OCI-LY7 (cell line): ENCODE measurements at regions not wholly inside any gene's neighbourhood (a gene's known extent, or its start where the extent isn't known, plus 50 kb on each side); places are given as distances from the start of the nearest gene placed in this dataset.

Experiments
- BruUV-seq: library from RNA; stranded (reverse); fragments of 400-500 nt; replicated peaks from 2 replicates; lab custom pipeline; 2021; lab: Mats Ljungman, UMichigan
- CTCF ChIA-PET: fragments of 300-600 bp; sonication (Branson Sonifier 250); formaldehyde crosslinking; loops from one replicate; lab custom pipeline; 2022; ENCODE audit warnings: antibody characterized with exemption; ENCODE audit not compliant: unreplicated experiment; lab: Charles Lee
- POLR2A ChIA-PET: fragments of 300-600 bp; sonication (Branson Sonifier 250); formaldehyde crosslinking; loops from one replicate; lab custom pipeline; 2022; ENCODE audit warnings: antibody characterized with exemption; lab: Charles Lee
- DNase-seq: peaks from one replicate; pipeline ENCODE4 v3.0.0-alpha.2; 2015; ENCODE audit warnings: low spot score
- H2AFZ ChIP-seq: fragments of 200-600 bp; sonication (generic), shearing (Covaris generic); 2 replicates; pipeline ENCODE4 v1.6.1; 2014; ENCODE audit warnings: mild to moderate bottlenecking, antibody characterized with exemption, low read length, moderate library complexity
- H3K27ac ChIP-seq: fragments of 200-600 bp; sonication (generic); 2 replicates; pipeline ENCODE4 v1.5.1; 2014; ENCODE audit warnings: mixed run types, low read depth, mild to moderate bottlenecking, moderate library complexity, low read length, inconsistent platforms; ENCODE audit not compliant: poor library complexity, severe bottlenecking
- H3K36me3 ChIP-seq: fragments of 200-600 bp; sonication (generic); 2 replicates; pipeline ENCODE4 v1.6.1; 2014; ENCODE audit warnings: mild to moderate bottlenecking, antibody characterized with exemption, low read length, moderate library complexity, mixed read lengths; ENCODE audit not compliant: insufficient read depth
- H3K4me1 ChIP-seq: fragments of 200-600 bp; sonication (generic); 2 replicates; pipeline ENCODE4 v1.5.1; 2014; ENCODE audit warnings: mild to moderate bottlenecking, low read length; ENCODE audit not compliant: insufficient read depth, poor library complexity, severe bottlenecking
- H3K4me2 ChIP-seq: fragments of 200-600 bp; sonication (generic); 2 replicates; pipeline ENCODE4 v1.6.1; 2014; ENCODE audit warnings: mild to moderate bottlenecking, low read length
- H3K4me3 ChIP-seq: fragments of 200-600 bp; sonication (generic); 2 replicates; pipeline ENCODE4 v1.5.1; 2014; ENCODE audit warnings: mild to moderate bottlenecking, low read depth, low read length; ENCODE audit not compliant: poor library complexity, severe bottlenecking
- H3K79me2 ChIP-seq: fragments of 200-600 bp; sonication (generic); 2 replicates; pipeline ENCODE4 v1.6.1; 2016; ENCODE audit warnings: low read depth, mild to moderate bottlenecking, low read length, moderate library complexity, mixed read lengths; ENCODE audit not compliant: insufficient read depth
- H3K9me2 ChIP-seq: fragments of 200-600 bp; sonication (generic); 2 replicates; pipeline ENCODE4 v1.6.1; 2016; ENCODE audit warnings: mild to moderate bottlenecking, low read length, mixed read lengths; ENCODE audit not compliant: insufficient read depth
- H3K9me3 ChIP-seq: fragments of 200-600 bp; sonication (generic); 2 replicates; pipeline ENCODE4 v1.6.1; 2014; ENCODE audit warnings: mild to moderate bottlenecking, mixed run types, low read length, mixed read lengths
- H4K20me1 ChIP-seq: fragments of 200-600 bp; sonication (generic); 2 replicates; pipeline ENCODE4 v1.6.1; 2014; ENCODE audit warnings: mild to moderate bottlenecking, antibody characterized with exemption, low read length, moderate library complexity, mixed read lengths; ENCODE audit not compliant: insufficient read depth
- CTCF ChIP-seq: fragments of 200-600 bp; sonication (generic); conservative IDR thresholded peaks from 2 replicates; pipeline ENCODE4 v1.5.1; 2014; ENCODE audit warnings: mild to moderate bottlenecking, antibody characterized with exemption, low read length, moderate library complexity, mixed read lengths
- EZH2phosphoT487 ChIP-seq: fragments of 200-600 bp; sonication (generic); IDR thresholded peaks from 2 replicates; pipeline ENCODE4 v1.6.1; 2018; ENCODE audit warnings: low read depth, borderline replicate concordance, mild to moderate bottlenecking, mixed run types, antibody characterized with exemption, low read length, moderate library complexity, mixed read lengths
- intact Hi-C: fragments of 100-400 bp; cut with micrococcal nuclease; formaldehyde crosslinking; loops from one replicate; pipeline ENCODE4 v1.10.0; 2022; ENCODE audit not compliant: unreplicated experiment

- Histone ChIP-seq H4K20me1 (no peaks in the 10 kb centered on the region), H3K4me2 (no peak overlapping the region), H3K9me2 (no peaks in the 10 kb centered on the region), H3K4me3 (no peak overlapping the region), H2AFZ (no peak overlapping the region), H3K4me1 (no peaks in the 10 kb centered on the region), H3K79me2 (no peaks in the 10 kb centered on the region), H3K9me3 (no peaks in the 10 kb centered on the region), H3K36me3 (no peaks in the 10 kb centered on the region), H3K27ac (no peak overlapping the region)
- intact Hi-C loops: no loop called here
- POLR2A ChIA-PET: interaction anchor here (0.7 kb wide), 1 partner anchor 26 kb away, joined by 3 read pairs; no protein-coding TSS in a partner anchor
- no peak for DNase-seq
- no TSS peak for BruUV-seq
- TF ChIP-seq CTCF (no peak), EZH2phosphoT487 (no peak)
- CTCF ChIA-PET: no interaction called here
Measured at GRCh38 chr12:90883456-90883855, 71.5 kb downstream of the CCER1 start.

DNA sequence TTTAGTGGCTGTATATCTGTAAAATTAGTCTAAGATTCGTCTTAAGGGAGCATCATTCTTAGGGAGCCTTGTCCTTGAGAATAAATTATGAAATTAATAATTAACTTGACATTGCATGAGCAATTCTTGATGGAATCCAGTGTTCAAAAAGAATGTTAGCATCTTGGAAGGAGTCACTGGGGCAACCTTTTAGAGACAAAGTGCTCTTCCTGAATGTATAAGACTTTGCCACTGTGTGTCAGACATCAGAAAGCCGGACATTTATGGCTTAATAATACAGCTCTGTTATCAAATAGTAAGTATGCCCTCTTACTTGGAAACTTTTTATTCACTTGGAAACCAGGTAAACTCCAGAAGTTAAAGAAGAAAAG, 83.3 kb downstream of the CCER1 start:
- CTCF ChIA-PET: no interaction called here
- TF ChIP-seq EZH2phosphoT487 (no peak), CTCF (no peak)
- Histone ChIP-seq H3K4me3 (no peak overlapping the region), H3K9me3 (no peaks in the 10 kb centered on the region), H3K9me2 (no peaks in the 10 kb centered on the region), H4K20me1 (no peaks in the 10 kb centered on the region), H3K4me1 (no peaks in the 10 kb centered on the region), H3K36me3 (no peaks in the 10 kb centered on the region), H3K4me2 (no peak overlapping the region), H3K27ac (no peak overlapping the region), H2AFZ (no peak overlapping the region), H3K79me2 (no peaks in the 10 kb centered on the region)
- DNase-seq: no peak
- BruUV-seq: no TSS peak
- intact Hi-C loops: no loop called here
- POLR2A ChIA-PET: no interaction called here

- no peak overlapping the region for H2AFZ ChIP-seq
- H4K20me1 ChIP-seq: no peaks in the 10 kb centered on the region
- no peaks in the 10 kb centered on the region for H3K4me1 ChIP-seq
- no peaks in the 10 kb centered on the region for H3K79me2 ChIP-seq
- no peaks in the 10 kb centered on the region for H3K9me2 ChIP-seq
- ChIA-PET POLR2A (interaction anchor here (0.6 kb wide), 1 partner anchor 646 kb away, joined by 3 read pairs; no protein-coding TSS in a partner anchor), CTCF (no interaction called here)
- no peak for TF ChIP-seq EZH2phosphoT487
- no peak for DNase-seq
- no peaks in the 10 kb centered on the region for H3K9me3 ChIP-seq
- no TSS peak for BruUV-seq
- no peak overlapping the region for H3K4me3 ChIP-seq
- no peak overlapping the region for H3K27ac ChIP-seq
- intact Hi-C loops: no loop called here
- no peaks in the 10 kb centered on the region for H3K36me3 ChIP-seq
- H3K4me2 ChIP-seq: no peak overlapping the region
Measured at GRCh38 chr12:90870971-90871725, 83.8 kb downstream of the CCER1 start.
